ENCODE measurements at regions not wholly inside any gene's neighbourhood (a gene's known extent, or its start where the extent isn't known, plus 50 kb on each side); places are given as distances from the start of the nearest gene placed in this dataset.
"Not testable (repeated sequence)": the region's sequence is repeated elsewhere in the genome, so short reads cannot be mapped to it uniquely, and the experiment has no call there.

GRCh38 chr7:6939126-6939525 lies 113.1 kb upstream of the CCZ1B start:
- DNase-seq (ENCODE audit: low read depth) = not testable (repeated sequence)

DNA sequence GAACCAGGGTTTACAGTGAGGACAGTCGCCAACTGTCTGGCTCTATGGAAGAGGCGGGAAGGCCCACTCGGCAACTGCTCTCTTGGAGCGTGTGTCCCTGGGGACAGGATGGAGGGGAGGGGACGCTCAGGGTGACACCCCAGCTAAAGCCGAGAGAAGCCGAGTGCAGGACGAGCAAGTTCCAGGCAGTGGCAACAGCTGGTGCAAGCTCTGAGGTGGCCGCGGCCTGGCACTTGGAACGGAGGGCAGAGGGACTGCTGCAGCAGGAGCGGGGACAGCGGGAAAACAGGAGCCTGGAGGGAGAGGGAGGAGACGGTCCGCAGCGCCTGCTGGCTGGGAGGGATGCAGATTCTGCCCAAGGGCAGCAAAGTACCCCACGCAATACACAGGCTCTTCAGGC lies 113.8 kb upstream of the CCZ1B start:
- not testable (repeated sequence) for DNase-seq (ENCODE audit: low read depth)

DNA sequence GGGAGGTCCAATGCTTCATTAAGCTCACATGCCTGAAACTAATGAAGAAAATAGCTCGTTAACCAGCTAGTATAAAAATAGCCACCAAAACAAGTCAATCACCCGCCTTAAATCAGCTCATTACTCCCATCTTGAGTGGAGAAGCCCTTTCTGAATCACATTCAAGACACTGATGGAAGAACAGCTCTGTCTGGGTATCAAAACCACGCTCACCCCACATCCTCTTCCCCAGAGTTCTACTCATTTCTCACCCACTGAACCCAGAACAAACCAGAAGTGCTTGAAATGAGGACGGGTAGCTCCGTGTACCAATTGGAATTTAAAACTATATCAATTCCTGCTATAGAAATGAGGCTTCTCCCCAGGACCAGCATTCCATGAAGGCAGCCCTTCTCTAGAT lies 120.8 kb upstream of the CCZ1B start:
- DNase-seq (ENCODE audit: low read depth) = not testable (repeated sequence)

DNA sequence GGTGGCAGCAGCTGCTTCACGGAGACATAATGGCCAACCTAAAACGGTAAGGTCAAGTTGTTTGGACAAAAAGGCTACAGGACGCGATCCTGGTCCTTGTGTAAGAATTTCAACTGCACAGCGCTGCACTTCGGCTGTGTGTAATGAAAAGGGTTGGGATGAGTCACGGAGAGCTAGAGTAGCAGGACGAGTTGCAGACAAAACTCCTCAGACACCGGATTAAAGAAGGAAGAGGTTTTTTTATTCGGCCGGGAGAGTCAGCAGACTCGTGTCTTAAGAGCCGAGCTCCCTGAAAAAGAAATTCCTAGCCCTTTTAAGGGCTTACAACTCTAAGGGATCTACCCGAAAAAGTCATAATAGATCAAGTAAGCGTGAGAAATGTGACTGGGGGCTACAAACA lies 124.2 kb upstream of the CCZ1B start:
- DNase-seq (ENCODE audit: low read depth) = not testable (repeated sequence)

GRCh38 chr7:6951553-6951952 lies 125.5 kb upstream of the CCZ1B start:
- not testable (repeated sequence) for DNase-seq (ENCODE audit: low read depth)

- DNase-seq (ENCODE audit: low read depth) = not testable (repeated sequence)
Observed at GRCh38 chr7:6953138-6953797, 127.2 kb upstream of the CCZ1B start.

DNA sequence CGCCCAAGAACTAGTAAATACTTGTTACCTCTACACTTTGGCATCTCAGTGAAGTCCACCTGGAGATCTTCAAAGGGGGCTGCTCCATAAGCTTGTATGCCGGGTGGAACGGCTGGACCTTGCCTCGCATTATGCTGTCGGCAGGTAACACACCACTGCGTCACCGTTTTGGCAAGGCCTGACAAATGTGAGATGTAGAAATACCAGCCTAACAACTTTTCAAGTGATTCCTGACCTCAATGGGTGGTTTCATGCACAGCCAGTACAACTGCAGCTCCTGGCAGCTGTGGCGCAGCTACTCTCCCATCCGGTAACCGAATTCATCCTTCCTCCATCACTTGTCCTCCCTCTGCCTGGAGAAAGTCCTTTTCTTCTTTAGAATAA lies 127.7 kb upstream of the CCZ1B start:
- not testable (repeated sequence) for DNase-seq (ENCODE audit: low read depth)

- DNase-seq (ENCODE audit: low read depth) = not testable (repeated sequence)
Observed at GRCh38 chr7:6955385-6955784, 129.3 kb upstream of the CCZ1B start.

DNA sequence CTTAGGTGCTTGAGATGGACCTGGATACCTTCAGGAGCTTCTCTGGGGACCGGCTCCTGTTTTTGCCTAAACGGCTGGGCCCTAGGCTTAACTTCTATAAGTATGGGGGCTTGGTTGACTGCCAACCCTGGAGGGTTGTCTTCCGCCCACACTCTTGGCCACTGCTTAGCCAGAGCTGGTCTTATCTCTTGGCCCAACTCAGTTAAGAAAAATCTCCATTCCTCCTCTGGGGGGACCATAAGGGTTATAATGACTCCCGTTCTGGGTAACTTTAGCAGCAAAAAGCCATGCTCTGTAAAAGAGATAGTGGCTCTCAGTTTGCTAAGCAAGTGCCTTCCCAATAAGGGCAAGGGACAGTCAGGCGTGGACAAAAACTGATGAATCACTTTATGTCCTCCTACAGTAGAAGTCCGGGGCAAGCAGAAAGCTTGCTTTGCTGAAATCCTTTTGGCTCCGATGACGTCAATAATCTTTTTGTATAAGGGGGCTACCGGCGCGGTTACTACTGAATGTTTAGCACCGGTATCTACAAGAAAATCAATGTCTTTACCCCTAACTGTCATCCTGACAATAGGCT lies 130.0 kb upstream of the CCZ1B start:
- DNase-seq (ENCODE audit: low read depth) = not testable (repeated sequence)

DNA sequence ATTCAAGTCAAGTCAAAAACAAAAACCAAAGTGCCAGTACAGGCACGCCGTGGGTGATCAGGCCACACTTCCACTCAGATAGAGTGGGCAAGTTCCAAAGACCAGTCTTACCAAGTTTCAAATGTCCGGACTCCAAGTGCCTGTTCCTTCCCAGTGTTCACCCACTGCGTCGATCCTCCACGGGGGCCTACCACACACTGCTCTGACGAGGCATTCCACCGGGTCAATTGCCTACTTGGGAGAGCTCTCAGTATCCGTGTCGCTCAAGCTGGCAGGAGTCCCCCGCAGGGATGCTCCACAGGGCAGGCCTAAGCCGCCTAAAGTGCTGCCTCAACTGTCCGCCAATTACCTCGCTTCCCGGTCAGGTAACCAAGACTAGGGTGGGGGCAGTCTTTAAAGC lies 132.3 kb upstream of the CCZ1B start:
- not testable (repeated sequence) for DNase-seq (ENCODE audit: low read depth)

DNA sequence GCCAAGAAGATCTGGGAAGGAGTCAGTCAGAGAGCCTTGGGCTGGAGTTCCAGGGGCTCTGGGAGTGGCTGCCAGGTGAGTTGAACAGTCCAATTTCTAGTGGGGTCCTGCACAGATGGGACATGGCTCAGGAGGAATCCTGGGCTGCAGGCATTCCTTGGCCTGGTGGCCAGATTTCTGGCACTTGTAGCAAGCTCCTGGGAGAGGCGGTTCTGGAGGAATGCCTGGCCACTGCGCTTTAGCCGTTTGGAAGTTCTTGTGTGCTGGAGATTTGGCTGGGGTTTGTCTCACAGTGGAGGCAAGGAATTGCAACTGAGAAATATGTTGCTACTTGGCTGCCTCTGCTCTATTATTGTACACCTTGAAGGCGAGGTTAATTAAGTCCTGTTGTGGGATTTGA lies 133.9 kb upstream of the CCZ1B start:
- DNase-seq (ENCODE audit: low read depth) = not testable (repeated sequence)

- DNase-seq (ENCODE audit: low read depth) = not testable (repeated sequence)
Observed at GRCh38 chr7:6962871-6963270, 136.8 kb upstream of the CCZ1B start.

DNA sequence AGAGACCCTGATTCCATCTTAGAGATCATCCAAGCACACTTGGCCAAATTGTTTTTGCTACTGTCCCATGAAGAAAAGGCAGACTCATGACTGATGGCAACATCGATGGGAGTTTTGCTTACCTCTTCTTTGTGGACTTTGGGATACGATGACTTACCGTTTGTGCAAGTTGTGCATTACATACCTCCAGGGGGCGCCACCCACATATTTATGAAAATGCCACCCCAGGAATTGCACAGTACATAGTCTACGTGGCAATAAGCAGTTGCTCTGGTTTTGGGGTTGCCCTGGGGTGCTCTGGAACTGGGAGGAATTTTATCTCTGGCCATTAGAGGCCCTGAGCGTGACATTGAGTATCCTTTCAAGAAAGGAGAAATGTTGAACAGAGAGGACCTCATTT lies 139.0 kb upstream of the CCZ1B start:
- peak; percentile 8 for DNase-seq (ENCODE audit: low read depth)

DNA sequence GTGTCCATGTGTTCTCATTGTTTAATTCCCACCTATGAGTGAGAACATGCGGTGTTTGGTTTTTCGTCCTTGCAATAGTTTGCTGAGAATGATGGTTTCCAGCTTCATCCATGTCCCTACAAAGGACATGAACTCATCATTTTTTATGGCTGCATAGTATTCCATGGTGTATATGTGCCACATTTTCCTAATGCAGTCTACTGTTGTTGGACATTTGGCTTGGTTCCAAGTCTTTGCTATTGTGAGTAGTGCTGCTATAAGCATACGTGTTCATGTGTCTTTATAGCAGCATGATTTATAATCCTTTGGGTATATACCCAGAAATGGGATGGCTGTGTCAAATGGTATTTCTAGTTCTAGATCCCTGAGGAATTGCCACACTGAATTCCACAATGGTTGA lies 144.1 kb upstream of the CCZ1B start:
- DNase-seq (ENCODE audit: low read depth) = not testable (repeated sequence)

GRCh38 chr7:6974876-6975275 lies 148.8 kb upstream of the CCZ1B start:
- not testable (repeated sequence) for DNase-seq (ENCODE audit: low read depth)

- DNase-seq (ENCODE audit: low read depth) = not testable (repeated sequence)
Observed at GRCh38 chr7:6975346-6975745, 149.3 kb upstream of the CCZ1B start.

DNA sequence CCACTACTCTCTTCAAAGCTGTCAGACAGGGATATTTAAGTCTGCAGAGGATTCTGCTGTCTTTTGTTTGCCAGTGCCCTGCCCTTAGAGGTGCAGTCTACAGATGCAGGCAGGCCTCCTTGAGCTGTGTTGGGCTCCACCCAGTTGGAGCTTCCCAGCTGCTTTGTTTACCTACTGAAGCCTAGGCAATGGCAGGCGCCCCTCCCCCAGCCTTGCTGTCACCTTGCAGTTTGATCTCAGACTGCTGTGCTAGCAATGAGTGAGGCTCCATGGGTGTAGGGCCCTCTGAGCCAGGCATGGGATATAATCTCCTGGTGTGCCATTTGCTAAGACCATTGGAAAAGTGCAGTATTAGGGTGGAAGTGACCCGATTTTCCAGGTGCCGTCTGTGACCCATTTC lies 151.3 kb upstream of the CCZ1B start:
- not testable (repeated sequence) for DNase-seq (ENCODE audit: low read depth)

GRCh38 chr7:6978326-6978725 lies 152.3 kb upstream of the CCZ1B start:
- DNase-seq (ENCODE audit: low read depth) = peak; percentile 8

- DNase-seq (ENCODE audit: low read depth) = not testable (repeated sequence)
Observed at GRCh38 chr7:6979456-6979855, 153.4 kb upstream of the CCZ1B start.

DNA sequence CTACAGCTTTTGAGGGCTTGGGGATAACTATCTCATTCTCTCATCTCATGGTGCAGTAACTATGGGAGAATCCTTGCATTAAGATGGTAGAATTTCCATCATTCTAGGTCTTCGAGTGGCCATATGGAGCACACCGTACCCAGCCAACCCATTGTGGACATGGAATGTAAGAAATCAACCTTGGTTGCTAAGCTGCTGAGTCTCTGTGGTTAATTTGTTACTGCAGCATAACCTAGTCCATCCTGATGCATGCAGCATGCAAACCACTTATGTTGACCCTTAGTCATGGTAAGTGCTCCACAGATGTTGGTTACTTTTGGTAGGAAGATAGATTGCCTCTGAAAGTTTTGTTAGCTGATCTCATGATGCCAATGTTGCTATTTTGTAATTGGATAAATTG lies 156.3 kb upstream of the CCZ1B start:
- not testable (repeated sequence) for DNase-seq (ENCODE audit: low read depth)

DNA sequence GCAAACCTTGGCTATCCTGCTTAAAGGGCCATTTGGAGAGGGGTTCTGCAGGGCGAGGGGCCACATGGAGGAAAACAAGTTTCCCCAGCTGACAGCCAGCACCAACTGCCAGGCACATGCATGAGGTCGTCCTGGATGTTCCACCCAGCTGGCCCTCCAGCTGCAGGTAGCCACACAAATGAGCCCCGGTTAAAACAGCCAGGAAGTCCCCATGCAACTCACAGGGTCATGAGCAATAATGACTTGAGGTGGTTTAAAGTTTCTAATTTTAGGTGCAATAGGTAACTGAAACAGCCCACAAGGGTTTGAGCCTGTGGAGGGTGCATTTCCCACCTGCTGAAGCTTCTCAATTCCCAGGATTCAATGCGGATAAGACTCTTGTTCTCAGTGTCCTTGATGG lies 160.8 kb upstream of the CCZ1B start:
- DNase-seq (ENCODE audit: low read depth) = not testable (repeated sequence)

DNA sequence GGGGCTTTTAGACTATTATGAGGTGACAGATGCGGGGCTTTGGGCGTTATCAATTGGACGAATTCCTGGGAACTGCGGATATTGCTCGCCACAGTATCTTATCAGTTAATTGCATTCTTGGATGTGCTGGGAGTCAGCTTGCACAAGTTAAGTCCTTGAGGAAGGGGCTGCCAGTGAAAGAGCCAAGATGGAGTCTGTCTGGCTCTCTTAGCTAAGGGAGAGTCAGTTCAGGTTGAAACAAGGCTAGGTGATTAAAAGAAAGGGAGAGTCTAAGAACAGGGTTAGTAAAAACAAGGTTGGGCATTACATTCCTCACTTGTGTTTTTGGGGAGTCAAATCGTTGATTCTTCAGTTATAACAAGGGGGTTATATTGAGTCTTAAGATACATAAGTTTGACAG lies 162.5 kb upstream of the CCZ1B start:
- DNase-seq (ENCODE audit: low read depth) = not testable (repeated sequence)

- not testable (repeated sequence) for DNase-seq (ENCODE audit: low read depth)
Observed at GRCh38 chr7:6989968-6990367, 163.9 kb upstream of the CCZ1B start.
